ENCODE measurements at regions not wholly inside any gene's neighbourhood (a gene's known extent, or its start where the extent isn't known, plus 50 kb on each side); places are given as distances from the start of the nearest gene placed in this dataset.
"Not testable (repeated sequence)": the region's sequence is repeated elsewhere in the genome, so short reads cannot be mapped to it uniquely, and the experiment has no call there.

GRCh38 chr5:17865966-17866365 is 231.7 kb downstream of the TAF11L14 start:
- DNase-seq; intact Hi-C loops (cut with DNase I, micrococcal nuclease); ATAC-seq: not testable (repeated sequence)

- ATAC-seq (no peak), DNase-seq (no peak)
- intact Hi-C loops (cut with DNase I, micrococcal nuclease) = no loop called here
Observed at GRCh38 chr5:17872204-17872603, 237.9 kb downstream of the TAF11L14 start.

- DNase-seq (no peak), ATAC-seq (no peak)
- intact Hi-C loops (cut with DNase I, micrococcal nuclease) = no loop called here
Observed at GRCh38 chr5:17878541-17878940, 244.3 kb downstream of the TAF11L14 start.

- intact Hi-C loops (cut with DNase I, micrococcal nuclease) = no loop called here
- DNase-seq (no peak), ATAC-seq (no peak)
Observed at GRCh38 chr5:17879276-17879675, 245.0 kb downstream of the TAF11L14 start.

GRCh38 chr5:17880869-17881268 is 246.6 kb downstream of the TAF11L14 start:
- intact Hi-C loops (cut with DNase I, micrococcal nuclease) = no loop called here
- ATAC-seq = no peak
- no peak for DNase-seq

DNA sequence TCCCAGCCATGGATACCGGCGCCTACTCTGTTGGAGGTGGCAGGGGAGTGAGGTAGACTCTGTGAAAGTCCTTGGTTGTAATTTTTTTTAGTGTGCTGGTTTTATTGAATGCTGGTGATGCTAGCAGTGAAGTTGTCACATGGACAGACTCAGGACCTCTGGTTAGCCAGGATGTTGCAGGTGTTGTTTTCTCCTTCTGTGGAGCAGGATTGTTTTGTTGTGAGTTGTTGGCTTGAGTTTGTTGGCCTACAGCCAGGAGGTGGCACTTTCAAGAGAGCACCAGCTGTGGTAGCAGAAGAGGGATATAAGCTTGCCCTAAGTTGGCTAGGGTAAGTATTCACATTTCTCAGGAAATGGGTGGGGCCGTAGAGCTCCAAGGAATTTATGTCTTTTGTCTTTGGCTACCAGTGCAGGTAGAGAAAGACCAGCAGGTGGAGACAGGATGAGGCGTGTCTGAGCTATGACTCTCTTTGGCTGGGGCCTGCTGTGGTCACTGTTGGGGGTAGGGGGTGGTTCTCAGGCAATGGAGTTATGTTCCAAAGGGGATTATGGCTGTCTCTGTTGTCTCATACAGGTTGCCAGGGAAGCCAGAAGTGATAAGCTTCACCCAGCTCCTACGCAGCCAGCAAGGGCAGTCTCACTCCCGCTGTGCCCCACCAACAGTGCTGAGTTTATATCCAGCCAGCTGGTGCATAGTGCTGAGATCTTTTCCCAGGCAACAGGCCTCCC is 248.7 kb downstream of the TAF11L14 start:
- no peak for DNase-seq
- intact Hi-C loops (cut with DNase I, micrococcal nuclease) = no loop called here
- ATAC-seq = no peak

DNA sequence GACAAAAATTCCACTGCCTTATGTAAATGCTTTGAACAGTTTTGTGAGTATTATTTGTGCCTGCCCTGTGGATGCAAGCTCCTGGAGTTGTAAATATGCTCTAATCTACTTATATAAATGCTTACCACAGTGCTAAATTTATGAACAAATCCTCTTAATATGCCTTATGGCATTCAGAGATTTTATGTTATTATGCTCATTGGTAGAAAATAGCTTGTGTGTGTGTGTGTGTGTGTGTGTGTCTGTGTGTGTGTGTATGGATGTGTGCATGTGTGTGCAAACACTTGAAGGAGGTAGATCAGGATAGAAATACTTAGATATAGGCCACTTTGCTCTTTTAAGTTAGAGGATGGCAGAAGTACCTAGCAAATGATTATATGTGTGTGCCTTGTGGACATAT is 253.9 kb downstream of the TAF11L14 start:
- DNase-seq (no peak), ATAC-seq (no peak)
- intact Hi-C loops (cut with DNase I, micrococcal nuclease) = no loop called here

DNA sequence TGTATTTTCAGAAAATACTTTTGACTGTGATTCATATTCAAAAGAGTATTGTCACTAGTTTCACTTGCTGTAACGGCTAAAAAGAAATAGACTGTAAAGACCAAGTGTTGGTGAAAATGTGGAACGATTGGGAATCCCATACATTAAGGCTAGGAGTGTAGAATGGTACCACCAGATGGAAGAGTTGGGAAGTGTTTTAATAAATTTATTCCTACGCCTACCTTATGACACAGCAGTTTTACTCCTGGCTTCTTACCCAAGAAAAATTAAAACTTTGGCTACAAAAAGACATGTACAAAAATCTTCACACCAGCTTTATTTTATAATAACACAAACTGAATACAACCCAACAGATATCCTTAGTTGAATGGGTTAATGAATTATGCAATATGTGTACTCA is 256.2 kb downstream of the TAF11L14 start:
- intact Hi-C loops (cut with DNase I, micrococcal nuclease) = no loop called here
- ATAC-seq (no peak), DNase-seq (no peak)

DNA sequence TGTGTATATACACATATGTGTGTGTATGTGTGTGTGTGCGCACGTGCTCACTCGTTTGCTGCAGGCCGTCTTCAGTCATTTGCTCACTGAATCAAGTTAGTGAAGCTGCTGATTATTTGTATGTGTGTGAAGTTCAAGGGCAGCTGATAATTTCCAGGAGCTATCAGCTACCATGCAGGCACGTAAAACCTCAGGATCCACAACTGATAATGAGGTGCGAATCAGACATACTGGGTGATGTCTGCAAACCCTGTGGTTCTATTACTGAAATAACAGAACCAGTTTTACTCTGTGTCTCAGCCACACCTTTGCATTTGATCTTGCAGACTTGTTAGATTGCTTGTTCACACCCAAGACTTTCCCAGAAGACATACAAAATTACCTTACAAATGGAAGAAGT is 257.6 kb downstream of the TAF11L14 start:
- ATAC-seq = no peak
- intact Hi-C loops (cut with DNase I, micrococcal nuclease) = no loop called here
- no peak for DNase-seq

DNA sequence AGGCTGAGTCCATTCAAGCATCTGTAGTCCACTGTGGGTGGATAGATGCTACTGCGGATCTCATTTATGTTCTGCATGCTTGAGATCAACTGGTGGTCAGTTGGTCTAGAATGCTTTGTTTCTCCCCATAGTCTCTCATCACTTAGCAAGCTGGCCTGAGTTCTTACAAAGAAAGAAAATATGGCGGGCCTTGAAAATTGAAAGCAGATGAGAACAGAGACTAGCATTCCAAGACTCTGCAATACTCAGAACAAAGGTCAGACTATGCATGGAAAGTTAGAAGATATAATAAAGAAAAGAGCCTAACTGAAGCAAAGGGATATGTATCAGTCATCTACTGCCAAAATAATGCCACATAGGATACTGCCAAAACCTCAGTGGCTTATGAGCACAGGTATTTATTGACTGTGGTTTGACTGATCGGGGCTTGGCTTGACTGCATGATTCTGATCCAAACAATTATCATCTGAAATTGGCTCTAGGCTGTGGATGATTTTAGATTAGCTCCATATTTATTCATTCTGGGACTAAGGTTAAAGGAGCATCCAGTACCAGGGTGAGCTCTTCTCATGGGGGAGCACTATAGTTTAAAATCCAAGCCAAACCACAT is 258.9 kb downstream of the TAF11L14 start:
- intact Hi-C loops (cut with DNase I, micrococcal nuclease) = no loop called here
- ATAC-seq (no peak), DNase-seq (no peak)

- intact Hi-C loops (cut with DNase I, micrococcal nuclease) = no loop called here
- ATAC-seq (no peak), DNase-seq (no peak)
Observed at GRCh38 chr5:17895288-17896033, 261.2 kb downstream of the TAF11L14 start.

GRCh38 chr5:17896605-17897004 is 262.3 kb downstream of the TAF11L14 start:
- DNase-seq = no peak
- intact Hi-C loops (cut with DNase I, micrococcal nuclease) = no loop called here
- no peak for ATAC-seq

GRCh38 chr5:17897776-17898175 is 263.5 kb downstream of the TAF11L14 start:
- DNase-seq = no peak

DNA sequence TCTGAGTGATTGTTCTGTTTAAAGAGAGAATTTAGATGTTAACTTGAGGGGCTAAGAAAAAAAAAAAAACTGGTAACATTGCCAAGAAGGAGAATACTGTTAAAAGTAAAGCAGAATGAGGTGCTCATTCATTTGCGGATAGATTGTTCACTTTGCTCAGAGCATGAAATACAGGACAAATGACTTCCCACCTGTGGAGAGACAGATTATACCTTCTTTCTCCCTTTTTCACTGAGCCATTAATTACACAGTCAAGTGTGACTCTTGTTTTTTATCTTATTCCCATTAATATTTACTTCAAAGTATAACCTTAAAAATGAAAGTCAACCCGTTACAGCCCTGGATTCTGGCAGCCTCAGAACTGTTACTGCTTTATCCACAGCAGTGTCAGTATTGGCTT is 264.5 kb downstream of the TAF11L14 start:
- no peak for DNase-seq
- no peak for ATAC-seq
- intact Hi-C loops (cut with DNase I, micrococcal nuclease) = no loop called here

More at GRCh38 chr5:17897776-17898175, 263.5 kb downstream of the TAF11L14 start:
- ATAC-seq = no peak
- intact Hi-C loops (cut with DNase I, micrococcal nuclease) = no loop called here

DNA sequence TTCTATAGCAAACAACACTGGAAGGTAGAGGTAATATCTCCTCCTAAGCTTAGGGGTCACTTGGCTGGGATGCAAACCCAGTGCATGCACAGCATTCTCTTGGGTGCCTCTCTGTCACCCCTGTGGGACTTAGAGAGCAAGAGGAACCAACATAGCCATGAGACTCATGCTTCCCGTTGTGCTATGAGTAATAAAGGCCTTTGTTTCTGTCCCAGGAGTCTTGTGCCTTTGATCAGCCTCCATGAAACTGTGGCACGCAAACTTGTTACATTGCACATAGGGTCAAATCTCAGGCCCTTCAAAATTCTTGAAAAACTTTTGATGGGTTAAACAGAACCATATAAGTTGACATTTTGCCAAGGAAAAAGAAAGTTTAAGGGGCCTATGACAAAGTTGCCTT is 272.8 kb downstream of the TAF11L14 start:
- DNase-seq (no peak), ATAC-seq (no peak)
- intact Hi-C loops (cut with DNase I, micrococcal nuclease) = no loop called here

- no peak for DNase-seq
- no peak for ATAC-seq
- intact Hi-C loops (cut with DNase I, micrococcal nuclease) = no loop called here
Observed at GRCh38 chr5:17910318-17910717, 276.1 kb downstream of the TAF11L14 start.

DNA sequence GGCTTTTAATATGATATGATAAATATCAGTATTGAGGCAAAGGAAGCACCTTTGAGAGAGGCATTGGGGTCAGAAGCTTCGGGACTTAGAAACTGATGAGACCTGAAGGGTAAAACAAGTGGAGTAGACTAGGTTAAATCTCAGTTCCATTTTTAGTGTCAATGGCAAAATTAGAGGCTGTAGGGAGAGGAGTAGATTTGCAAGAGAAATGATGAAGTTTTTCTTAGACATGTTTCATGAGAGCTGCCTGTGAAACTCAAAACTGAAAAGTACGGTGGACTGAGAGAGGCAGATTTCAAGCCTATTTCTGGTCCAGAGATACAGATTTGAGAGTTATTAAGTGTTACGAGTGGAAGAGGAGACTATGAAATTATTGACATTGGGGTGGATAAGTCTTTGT is 278.5 kb downstream of the TAF11L14 start:
- ATAC-seq = no peak
- intact Hi-C loops (cut with DNase I, micrococcal nuclease) = no loop called here
- no peak for DNase-seq

- DNase-seq (no peak), ATAC-seq (no peak)
- intact Hi-C loops (cut with DNase I, micrococcal nuclease) = no loop called here
Observed at GRCh38 chr5:17916446-17916845, 282.2 kb downstream of the TAF11L14 start.

DNA sequence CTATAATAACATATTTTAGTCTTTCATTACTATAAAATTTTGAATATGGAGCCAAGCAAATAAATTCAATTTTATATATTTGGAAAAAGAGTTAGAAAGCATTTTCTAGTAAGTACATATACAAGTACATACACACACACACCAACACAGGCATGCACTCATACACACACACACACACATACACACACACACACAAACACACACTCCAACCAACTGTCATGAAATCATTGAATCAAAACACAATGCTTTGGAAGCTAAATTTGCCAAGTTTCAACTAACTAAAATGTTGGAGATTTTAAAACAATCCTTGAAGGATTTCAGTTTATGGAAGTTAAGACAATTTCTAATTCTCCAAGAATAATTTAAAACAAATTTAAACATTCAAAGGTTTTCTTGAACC is 283.2 kb downstream of the TAF11L14 start:
- no peak for ATAC-seq
- intact Hi-C loops (cut with DNase I, micrococcal nuclease) = no loop called here
- DNase-seq = no peak

DNA sequence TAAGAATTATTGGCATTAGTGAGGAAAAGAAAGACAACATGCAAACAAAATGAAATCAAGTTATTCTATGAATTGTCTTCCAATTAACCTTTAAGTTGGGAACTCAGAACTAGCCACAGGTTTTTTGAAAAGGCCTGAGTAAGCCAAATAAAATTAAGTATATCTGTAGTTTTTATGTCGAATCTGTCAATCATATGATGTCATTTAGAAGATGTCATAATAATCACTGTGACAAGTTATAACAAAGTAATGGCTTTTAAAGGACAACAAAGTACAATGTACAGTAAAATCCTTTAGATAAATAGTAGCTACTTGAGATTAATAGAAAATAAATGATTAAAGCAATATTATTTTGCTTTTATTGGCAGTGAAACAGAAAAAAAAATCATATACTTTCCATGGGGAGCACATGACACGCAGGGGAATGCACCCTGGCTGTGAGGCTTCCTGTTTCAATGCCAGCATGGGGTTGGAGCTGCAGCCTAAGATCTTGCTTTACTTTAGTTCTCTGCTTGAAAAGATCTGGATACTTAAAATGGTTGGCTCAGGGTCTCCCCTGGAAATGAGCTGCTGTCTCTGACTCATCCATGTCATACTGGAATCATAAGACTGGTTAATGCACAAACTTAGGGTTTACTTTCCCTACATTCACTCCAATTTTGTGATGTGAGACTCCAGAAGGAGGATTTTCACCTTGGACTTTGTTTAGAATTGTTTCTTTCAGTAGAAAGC is 284.3 kb downstream of the TAF11L14 start:
- DNase-seq (no peak), ATAC-seq (no peak)
- intact Hi-C loops (cut with DNase I, micrococcal nuclease) = no loop called here

Measured in left colon (tissue), 2 donors.